H1 (cell line): ENCODE measurements at regions not wholly inside any gene's neighbourhood (a gene's known extent, or its start where the extent isn't known, plus 50 kb on each side); places are given as distances from the start of the nearest gene placed in this dataset.

Experiments used
- CTCF ChIA-PET: fragments of 300-600 bp; sonication (Branson Sonifier 250); formaldehyde crosslinking; loops from one replicate; lab custom pipeline; 2021; ENCODE audit not compliant: partially characterized antibody; lab: Charles Lee
- POLR2A ChIA-PET: fragments of 300-600 bp; sonication (Branson Sonifier 250); formaldehyde crosslinking; loops from one replicate; lab custom pipeline; 2021; ENCODE audit warnings: inconsistent platforms; ENCODE audit not compliant: partially characterized antibody; lab: Charles Lee
- DNase-seq, 2 experiments: peaks; one replicate each; pipeline versions ENCODE4 v3.0.0 to v3.0.0-alpha.2; 2010 to 2022; ENCODE audit warnings: low spot score in 2 of 2, low read depth in 1 of 2, mixed read lengths in 1 of 2
- FAIRE-seq: peaks from 2 replicates; lab custom pipeline; 2011; peaks lifted over from hg19 to GRCh38; lab: Jason Lieb, UNC
- H2AFZ ChIP-seq: 2 replicates; pipeline ENCODE4 v1.8.1; 2012; ENCODE audit warnings: low read length, inconsistent platforms
- H2AK5ac ChIP-seq: 2 replicates; pipeline ENCODE4 v1.6.1; 2013; ENCODE audit warnings: low read depth, low read length
- H2BK120ac ChIP-seq: replicated peaks from 2 replicates; pipeline ENCODE3; 2013; ENCODE audit warnings: low read depth, low read length, inconsistent platforms
- H2BK12ac ChIP-seq: 2 replicates; pipeline ENCODE4 v1.6.1; 2013; ENCODE audit warnings: low read depth, low read length
- H2BK15ac ChIP-seq: 2 replicates; pipeline ENCODE4 v1.6.1; 2013; ENCODE audit warnings: low read length
- H2BK20ac ChIP-seq: 2 replicates; pipeline ENCODE4 v1.6.1; 2013; ENCODE audit warnings: low read length
- H2BK5ac ChIP-seq: 2 replicates; pipeline ENCODE4 v1.6.1; 2013; ENCODE audit warnings: low read depth, low read length
- H3K14ac ChIP-seq: 2 replicates; pipeline ENCODE4 v1.6.1; 2013; ENCODE audit warnings: inconsistent platforms; ENCODE audit not compliant: insufficient read length
- H3K18ac ChIP-seq: 2 replicates; pipeline ENCODE4 v1.6.1; 2013; ENCODE audit warnings: low read length; ENCODE audit errors: extremely low read depth
- H3K23ac ChIP-seq: 2 replicates; pipeline ENCODE4 v1.6.1; 2013; ENCODE audit warnings: inconsistent platforms; ENCODE audit not compliant: insufficient read length
- H3K23me2 ChIP-seq: 2 replicates; pipeline ENCODE4 v1.6.1; 2013; ENCODE audit warnings: low read depth, low read length
- H3K27ac ChIP-seq: 2 replicates; pipeline ENCODE4 v1.6.1; 2011; ENCODE audit warnings: low read depth, low read length, inconsistent platforms
- H3K27me3 ChIP-seq, 4 experiments: replicated peaks in 1 of 4; 1 replicate in 1 of 4; 2 replicates in 3 of 4; pipeline versions ENCODE4 v1.6.1 to v1.8.1; 2011 to 2013; ENCODE audit warnings: low read length in 3 of 4, mild to moderate bottlenecking in 3 of 4, inconsistent platforms in 2 of 4, mixed read lengths in 2 of 4, moderate library complexity in 1 of 4; ENCODE audit not compliant: control insufficient read depth in 3 of 4, insufficient read depth in 3 of 4; ENCODE audit errors: extremely low read depth in 1 of 4
- H3K36me3 ChIP-seq, 4 experiments: 2 replicates each; pipeline versions ENCODE4 v1.6.1 to v1.8.1; 2011 to 2013; ENCODE audit warnings: mild to moderate bottlenecking in 4 of 4, low read length in 3 of 4, moderate library complexity in 2 of 4, control low read depth in 1 of 4, inconsistent platforms in 1 of 4; ENCODE audit not compliant: insufficient read depth in 4 of 4, control insufficient read depth in 2 of 4
- H3K4ac ChIP-seq: replicated peaks from 2 replicates; pipeline ENCODE3; 2013; ENCODE audit warnings: low read length, low read depth, mixed read lengths, inconsistent platforms; ENCODE audit not compliant: insufficient read length
- H3K4me1 ChIP-seq, 4 experiments: replicated peaks in 1 of 4; 1 replicate in 1 of 4; 2 replicates in 3 of 4; pipeline versions ENCODE4 v1.6.1 to v1.8.1; 2011 to 2013; ENCODE audit warnings: low read length in 3 of 4, inconsistent platforms in 2 of 4, mixed read lengths in 1 of 4; ENCODE audit not compliant: insufficient read depth in 4 of 4, control insufficient read depth in 3 of 4
- H3K4me2 ChIP-seq, 2 experiments: 2 replicates each; pipeline versions ENCODE4 v1.6.1 to v1.8.1; 2011 to 2013; ENCODE audit warnings: low read depth in 2 of 2, low read length in 2 of 2, control low read depth in 1 of 2, inconsistent platforms in 1 of 2, mild to moderate bottlenecking in 1 of 2; ENCODE audit not compliant: insufficient read depth in 1 of 2
- H3K4me3 ChIP-seq, 4 experiments: fragments of 200-600, 300-600 bp in 1 of 4; sonication (generic), shearing (Covaris generic), sonication (Bioruptor Twin) in 1 of 4; 2 replicates each; pipeline versions ENCODE4 v1.5.1 to v1.8.1; 2011 to 2016; ENCODE audit warnings: low read length in 4 of 4, low read depth in 3 of 4, control low read depth in 2 of 4, inconsistent platforms in 2 of 4, mild to moderate bottlenecking in 2 of 4, mixed read lengths in 1 of 4, moderate library complexity in 1 of 4; ENCODE audit not compliant: insufficient read depth in 2 of 4; ENCODE audit errors: extremely low read depth in 1 of 4
- H3K56ac ChIP-seq: replicated peaks from 2 replicates; pipeline ENCODE3; 2013; ENCODE audit warnings: low read depth, mild to moderate bottlenecking, mixed read lengths, low read length, inconsistent platforms; ENCODE audit not compliant: insufficient read length
- H3K79me1 ChIP-seq: 2 replicates; pipeline ENCODE4 v1.6.1; 2013; ENCODE audit warnings: low read depth, low read length, control low read depth
- H3K79me2 ChIP-seq, 2 experiments: 2 replicates each; pipeline versions ENCODE4 v1.6.1 to v1.8.1; 2012 to 2013; ENCODE audit warnings: low read length in 2 of 2, mild to moderate bottlenecking in 2 of 2, inconsistent platforms in 1 of 2; ENCODE audit not compliant: insufficient read depth in 2 of 2, control insufficient read depth in 1 of 2
- H3K9ac ChIP-seq, 4 experiments: replicated peaks in 1 of 4; 1 replicate in 1 of 4; 2 replicates in 3 of 4; pipeline versions ENCODE4 v1.6.1 to v1.8.1; 2011 to 2013; ENCODE audit warnings: low read depth in 3 of 4, low read length in 3 of 4, control low read depth in 2 of 4, mild to moderate bottlenecking in 2 of 4, moderate library complexity in 2 of 4, inconsistent platforms in 1 of 4; ENCODE audit errors: extremely low read depth in 1 of 4
- H3K9me3 ChIP-seq, 2 experiments: 2 replicates each; pipeline versions ENCODE4 v1.6.1 to v1.8.1; 2012 to 2013; ENCODE audit warnings: mild to moderate bottlenecking in 2 of 2, moderate library complexity in 2 of 2, control low read depth in 1 of 2, inconsistent platforms in 1 of 2, low read depth in 1 of 2, low read length in 1 of 2, mixed read lengths in 1 of 2; ENCODE audit not compliant: insufficient read depth in 2 of 2
- H4K20me1 ChIP-seq, 2 experiments: replicated peaks in 1 of 2; 2 replicates each; pipeline versions ENCODE3 to v1.8.1; 2011 to 2013; ENCODE audit warnings: inconsistent platforms in 2 of 2, low read length in 2 of 2, mild to moderate bottlenecking in 1 of 2; ENCODE audit not compliant: insufficient read depth in 2 of 2, control insufficient read depth in 1 of 2
- H4K5ac ChIP-seq: 2 replicates; pipeline ENCODE4 v1.6.1; 2013; ENCODE audit warnings: low read length, low read depth, mixed read lengths, inconsistent platforms; ENCODE audit not compliant: insufficient read length
- H4K8ac ChIP-seq: 2 replicates; pipeline ENCODE4 v1.8.0; 2013; ENCODE audit warnings: mild to moderate bottlenecking, moderate library complexity, low read length, inconsistent platforms; ENCODE audit not compliant: insufficient read depth; ENCODE audit errors: extremely low read depth
- H4K91ac ChIP-seq: replicated peaks from 2 replicates; pipeline ENCODE3; 2013; ENCODE audit warnings: low read length, mixed read lengths, inconsistent platforms; ENCODE audit not compliant: insufficient read length
- CBX8 ChIP-seq: fragments of 300-800, 300-1000 bp; sonication (generic); IDR thresholded peaks from 2 replicates; pipeline ENCODE4 v1.7.1; 2016; ENCODE audit warnings: low read depth, low read length, borderline replicate concordance
- CHD2 ChIP-seq: IDR thresholded peaks from 2 replicates; pipeline ENCODE4 v1.6.1; 2012; ENCODE audit warnings: low read length, improper control_type of control experiment
- EGR1 ChIP-seq: IDR thresholded peaks from 2 replicates; pipeline ENCODE4 v1.6.1; 2011; ENCODE audit warnings: low read depth, low read length, borderline replicate concordance
- FOSL1 ChIP-seq: IDR thresholded peaks from 2 replicates; pipeline ENCODE4 v1.6.1; 2011; ENCODE audit warnings: mild to moderate bottlenecking, low read depth, low read length, moderate library complexity; ENCODE audit not compliant: insufficient read depth
- POU5F1 ChIP-seq: IDR thresholded peaks from 2 replicates; pipeline ENCODE4 v1.6.1; 2011; ENCODE audit warnings: low read depth, mild to moderate bottlenecking, low read length, moderate library complexity
- RNF2 ChIP-seq: fragments of 200-900, 300-1000 bp; sonication (generic); IDR thresholded peaks from 2 replicates; pipeline ENCODE4 v1.7.1; 2016; ENCODE audit warnings: borderline replicate concordance, low read depth, mild to moderate bottlenecking, antibody characterized with exemption, low read length; ENCODE audit not compliant: poor library complexity, severe bottlenecking; ENCODE audit errors: missing control alignments
- SP1 ChIP-seq: IDR thresholded peaks from 2 replicates; pipeline ENCODE4 v1.6.1; 2011; ENCODE audit warnings: low read depth, low read length
- TAF7 ChIP-seq: optimal IDR thresholded peaks from 2 replicates; pipeline ENCODE3; 2011; ENCODE audit warnings: low read depth, mild to moderate bottlenecking, inconsistent platforms, low read length, moderate library complexity, borderline replicate concordance
- TCF12 ChIP-seq: IDR thresholded peaks from 2 replicates; pipeline ENCODE4 v1.6.1; 2011; ENCODE audit warnings: low read depth, mild to moderate bottlenecking, low read length
- TF ChIP-seq, protein P1 (sequence below): IDR thresholded peaks from 2 replicates; pipeline ENCODE4 v1.6.1; 2012; ENCODE audit warnings: inconsistent platforms
- TF ChIP-seq, protein P2 (sequence below): IDR thresholded peaks from 2 replicates; pipeline ENCODE4 v1.6.1; 2012; ENCODE audit warnings: low read length, inconsistent platforms
- TF ChIP-seq, protein P3 (sequence below): IDR thresholded peaks from 2 replicates; pipeline ENCODE4 v1.6.1; 2011; ENCODE audit warnings: low read depth, mild to moderate bottlenecking, low read length; ENCODE audit not compliant: insufficient read depth

DNA sequence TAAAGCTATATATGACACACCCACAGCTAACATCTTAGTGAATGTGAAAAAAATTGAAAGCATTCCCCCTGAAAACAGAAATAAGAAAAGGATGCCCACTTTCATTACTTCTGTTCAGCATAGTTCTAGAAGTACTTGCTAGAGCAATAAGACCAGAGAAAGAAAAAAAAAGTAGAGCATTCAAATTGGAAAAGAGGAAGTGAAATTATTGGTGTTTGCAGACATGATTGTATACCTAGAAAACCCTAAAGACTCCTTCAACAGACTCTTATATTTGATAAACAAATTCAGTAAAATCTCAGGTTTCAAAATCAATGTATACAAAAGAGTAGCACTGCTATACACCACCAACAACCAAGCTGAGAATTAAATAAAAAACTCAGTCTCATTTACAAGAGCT, 1461.0 kb downstream of the AMY1C start:
- H4K8ac ChIP-seq, result no peak overlapping the region
- no peak overlapping the region for H3K14ac ChIP-seq
- H2BK5ac ChIP-seq, result no peak overlapping the region
- no peak overlapping the region for H3K27ac ChIP-seq
- FAIRE-seq (no peak), DNase-seq (no peak)
- no peak overlapping the region for H2BK12ac ChIP-seq
- no peaks in the 10 kb centered on the region for H3K4me1 ChIP-seq
- H2BK15ac ChIP-seq, result no peak overlapping the region
- no peak overlapping the region for H4K5ac ChIP-seq
- TF ChIP-seq CHD2, result no peak
- TF ChIP-seq POU5F1, result no peak
- TF ChIP-seq, protein P1, sequence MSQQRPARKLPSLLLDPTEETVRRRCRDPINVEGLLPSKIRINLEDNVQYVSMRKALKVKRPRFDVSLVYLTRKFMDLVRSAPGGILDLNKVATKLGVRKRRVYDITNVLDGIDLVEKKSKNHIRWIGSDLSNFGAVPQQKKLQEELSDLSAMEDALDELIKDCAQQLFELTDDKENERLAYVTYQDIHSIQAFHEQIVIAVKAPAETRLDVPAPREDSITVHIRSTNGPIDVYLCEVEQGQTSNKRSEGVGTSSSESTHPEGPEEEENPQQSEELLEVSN, result no peak
- no peak for TF ChIP-seq RNF2
- no peak for TF ChIP-seq CBX8
- TF ChIP-seq EGR1, result no peak
- no peak for TF ChIP-seq FOSL1
- no peak for TF ChIP-seq SP1
- TF ChIP-seq TAF7, result no peak
- TF ChIP-seq TCF12, result no peak
- TF ChIP-seq, protein P2, sequence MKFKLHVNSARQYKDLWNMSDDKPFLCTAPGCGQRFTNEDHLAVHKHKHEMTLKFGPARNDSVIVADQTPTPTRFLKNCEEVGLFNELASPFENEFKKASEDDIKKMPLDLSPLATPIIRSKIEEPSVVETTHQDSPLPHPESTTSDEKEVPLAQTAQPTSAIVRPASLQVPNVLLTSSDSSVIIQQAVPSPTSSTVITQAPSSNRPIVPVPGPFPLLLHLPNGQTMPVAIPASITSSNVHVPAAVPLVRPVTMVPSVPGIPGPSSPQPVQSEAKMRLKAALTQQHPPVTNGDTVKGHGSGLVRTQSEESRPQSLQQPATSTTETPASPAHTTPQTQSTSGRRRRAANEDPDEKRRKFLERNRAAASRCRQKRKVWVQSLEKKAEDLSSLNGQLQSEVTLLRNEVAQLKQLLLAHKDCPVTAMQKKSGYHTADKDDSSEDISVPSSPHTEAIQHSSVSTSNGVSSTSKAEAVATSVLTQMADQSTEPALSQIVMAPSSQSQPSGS, result no peak
- TF ChIP-seq, protein P3, sequence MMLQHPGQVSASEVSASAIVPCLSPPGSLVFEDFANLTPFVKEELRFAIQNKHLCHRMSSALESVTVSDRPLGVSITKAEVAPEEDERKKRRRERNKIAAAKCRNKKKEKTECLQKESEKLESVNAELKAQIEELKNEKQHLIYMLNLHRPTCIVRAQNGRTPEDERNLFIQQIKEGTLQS, result no peak
- H3K79me2 ChIP-seq, result no peaks in the 10 kb centered on the region
- H3K9ac ChIP-seq, result no peak overlapping the region
- H3K23me2 ChIP-seq, result no peaks in the 10 kb centered on the region
- H3K4ac ChIP-seq, result no peak overlapping the region
- no peak overlapping the region for H3K18ac ChIP-seq
- H4K20me1 ChIP-seq, result no peaks in the 10 kb centered on the region
- H3K27me3 ChIP-seq, result no peaks in the 10 kb centered on the region
- no peaks in the 10 kb centered on the region for H3K9me3 ChIP-seq
- POLR2A ChIA-PET, result no interaction called here
- no peak overlapping the region for H3K56ac ChIP-seq
- no peaks in the 10 kb centered on the region for H3K79me1 ChIP-seq
- H3K23ac ChIP-seq, result no peak overlapping the region
- no peak overlapping the region for H4K91ac ChIP-seq
- no peak overlapping the region for H2AFZ ChIP-seq
- CTCF ChIA-PET, result no interaction called here
- no peak overlapping the region for H3K4me2 ChIP-seq
- H2BK120ac ChIP-seq, result no peak overlapping the region
- no peak overlapping the region for H3K4me3 ChIP-seq
- no peak overlapping the region for H2AK5ac ChIP-seq
- no peak overlapping the region for H2BK20ac ChIP-seq
- H3K36me3 ChIP-seq, result no peaks in the 10 kb centered on the region
